ENCODE measurements at regions not wholly inside any gene's neighbourhood (a gene's known extent, or its start where the extent isn't known, plus 50 kb on each side); places are given as distances from the start of the nearest gene placed in this dataset.

DNA sequence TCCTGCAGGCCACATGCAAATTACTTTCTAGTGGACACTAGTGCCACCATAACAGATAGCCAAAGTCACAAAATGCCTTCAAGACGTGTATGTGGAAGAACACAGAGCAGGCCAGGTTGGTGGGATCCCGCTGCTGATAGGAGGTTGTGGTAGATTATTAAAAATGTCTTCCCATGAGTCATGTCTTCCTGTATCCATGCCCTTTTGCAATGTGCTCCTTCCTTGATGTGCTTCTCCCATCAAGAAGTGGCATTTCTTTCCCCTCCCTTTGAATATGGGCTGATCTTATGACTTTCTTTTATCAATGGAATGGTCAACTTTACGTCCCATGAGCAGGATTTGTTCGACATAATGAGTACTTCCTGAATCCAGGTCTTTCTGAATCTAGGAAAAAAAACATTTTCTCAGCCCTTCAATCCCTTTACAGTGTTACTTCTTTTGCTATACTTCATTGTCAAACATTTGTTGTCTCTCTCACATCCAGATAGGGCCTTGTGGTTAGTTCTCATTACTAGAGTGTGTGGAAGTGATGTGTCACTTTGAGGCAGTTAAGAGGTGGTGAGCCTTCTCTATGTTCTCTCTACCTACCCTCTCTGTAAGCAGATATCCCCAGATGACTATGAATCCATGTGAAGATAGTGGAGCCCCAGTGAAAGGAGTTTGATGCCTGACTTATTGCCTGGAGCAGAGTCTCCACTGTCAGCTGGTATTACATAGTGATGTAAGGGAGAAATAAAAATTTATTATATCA is 519.2 kb upstream of the DIPK2B start:
- no peak for DNase-seq (ENCODE audit: extremely low spot score)
- no peaks in the 10 kb centered on the region for H3K4me1 ChIP-seq (ENCODE audit: insufficient read depth)
- WGBS = 92% methylated on average over 4 of the region's 4 CpGs
- no peak overlapping the region for H3K27ac ChIP-seq (ENCODE audit: low read depth)
- no peaks in the 10 kb centered on the region for H3K36me3 ChIP-seq (ENCODE audit: insufficient read depth)
- H3K4me3 ChIP-seq (ENCODE audit: low read depth, low read length) = no peak overlapping the region

DNA sequence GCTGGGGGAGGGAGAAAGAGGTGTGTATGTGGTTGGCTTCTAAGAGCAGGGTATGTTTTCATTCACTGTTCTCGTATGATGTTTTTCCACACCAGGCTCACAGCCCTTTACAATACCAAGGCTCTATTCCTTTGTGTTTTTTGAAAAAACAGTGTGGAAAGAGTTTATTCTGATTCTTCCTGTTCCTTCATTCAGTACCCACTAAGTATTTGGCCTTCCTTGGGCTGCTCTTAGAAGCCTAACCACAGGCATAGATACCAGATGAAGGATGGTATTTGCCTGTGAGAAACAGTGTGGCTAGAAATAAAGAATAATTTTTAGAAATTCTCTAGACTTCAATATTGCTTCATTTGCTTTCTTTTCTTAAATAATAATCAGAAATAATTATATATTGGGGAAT is 518.0 kb upstream of the DIPK2B start:
- Histone ChIP-seq H3K4me1 (ENCODE audit: insufficient read depth) (no peaks in the 10 kb centered on the region), H3K36me3 (ENCODE audit: insufficient read depth) (no peaks in the 10 kb centered on the region), H3K4me3 (ENCODE audit: low read depth, low read length) (no peak overlapping the region), H3K27ac (ENCODE audit: low read depth) (no peak overlapping the region)
- 95% methylated on average over 1 of the region's 1 CpG for WGBS
- no peak for DNase-seq (ENCODE audit: extremely low spot score)

DNA sequence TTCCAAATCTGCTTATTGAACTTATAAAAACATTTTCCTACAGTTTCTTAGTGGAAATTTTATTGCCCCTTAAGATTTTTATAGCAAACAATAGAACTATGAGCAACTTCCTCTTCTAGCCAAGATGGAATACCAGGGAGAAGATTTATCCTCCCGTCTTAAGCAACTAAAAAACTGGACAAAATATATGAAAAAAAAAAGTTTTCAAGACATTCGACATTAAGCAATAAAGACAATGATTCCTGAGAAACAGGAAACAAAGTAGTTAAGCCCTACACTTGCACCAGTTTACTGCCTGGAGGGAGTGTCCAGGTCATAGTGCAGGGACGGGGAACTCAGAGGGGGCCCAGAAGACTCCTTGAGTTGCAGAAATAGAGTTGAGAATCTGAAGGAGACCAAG is 516.1 kb upstream of the DIPK2B start:
- no peaks in the 10 kb centered on the region for H3K4me1 ChIP-seq (ENCODE audit: insufficient read depth)
- 36% methylated on average over 3 of the region's 3 CpGs for WGBS
- H3K4me3 ChIP-seq (ENCODE audit: low read depth, low read length) = no peak overlapping the region
- no peak for DNase-seq (ENCODE audit: extremely low spot score)
- H3K36me3 ChIP-seq (ENCODE audit: insufficient read depth) = no peaks in the 10 kb centered on the region
- H3K27ac ChIP-seq (ENCODE audit: low read depth) = no peak overlapping the region

DNA sequence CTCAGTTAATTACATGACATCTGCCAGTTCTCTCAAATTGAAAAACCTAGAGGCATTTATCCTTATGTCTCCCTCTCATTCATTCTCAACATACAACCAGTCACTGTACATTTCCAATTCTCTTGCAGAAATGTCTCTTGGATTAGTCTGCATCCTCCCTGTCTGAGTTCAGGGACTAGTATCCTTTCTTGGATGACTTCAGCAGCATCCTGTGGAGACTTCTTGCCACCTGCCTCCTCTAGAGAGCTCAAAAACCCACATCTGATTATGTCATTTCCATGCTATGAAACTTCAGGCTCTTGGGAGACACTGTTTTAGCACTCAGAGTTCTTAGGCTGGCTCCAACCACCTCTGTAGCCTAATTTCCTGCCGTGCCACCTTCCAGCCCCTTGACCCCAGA is 515.1 kb upstream of the DIPK2B start:
- no peak overlapping the region for H3K4me3 ChIP-seq (ENCODE audit: low read depth, low read length)
- no peak overlapping the region for H3K27ac ChIP-seq (ENCODE audit: low read depth)
- no peaks in the 10 kb centered on the region for H3K36me3 ChIP-seq (ENCODE audit: insufficient read depth)
- 93% methylated on average over 1 of the region's 1 CpG for WGBS
- H3K4me1 ChIP-seq (ENCODE audit: insufficient read depth) = no peaks in the 10 kb centered on the region
- no peak for DNase-seq (ENCODE audit: extremely low spot score)

DNA sequence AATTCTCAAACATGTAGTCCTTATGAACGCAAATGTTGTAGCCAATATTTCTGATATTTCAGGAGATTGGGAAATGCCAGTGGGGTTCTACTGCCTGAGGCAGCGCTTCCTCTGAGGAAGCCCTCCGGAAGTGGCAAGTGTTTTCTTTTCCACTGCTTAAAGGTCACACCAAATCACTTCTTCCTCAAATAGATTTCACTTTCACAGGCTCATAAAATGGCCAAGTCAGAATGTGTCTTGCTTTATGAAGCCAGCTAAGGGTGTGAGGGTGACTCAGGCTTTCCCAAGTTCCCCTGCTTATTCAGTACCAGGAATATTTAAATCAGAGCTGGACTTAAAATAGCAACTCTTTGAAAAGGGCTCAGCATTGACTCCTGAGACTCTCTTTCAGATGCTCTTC is 514.2 kb upstream of the DIPK2B start:
- Histone ChIP-seq H3K36me3 (ENCODE audit: insufficient read depth) (no peaks in the 10 kb centered on the region), H3K27ac (ENCODE audit: low read depth) (no peak overlapping the region), H3K4me1 (ENCODE audit: insufficient read depth) (no peaks in the 10 kb centered on the region), H3K4me3 (ENCODE audit: low read depth, low read length) (no peak overlapping the region)
- DNase-seq (ENCODE audit: extremely low spot score) = no peak
- WGBS = 66% methylated on average over 3 of the region's 3 CpGs

DNA sequence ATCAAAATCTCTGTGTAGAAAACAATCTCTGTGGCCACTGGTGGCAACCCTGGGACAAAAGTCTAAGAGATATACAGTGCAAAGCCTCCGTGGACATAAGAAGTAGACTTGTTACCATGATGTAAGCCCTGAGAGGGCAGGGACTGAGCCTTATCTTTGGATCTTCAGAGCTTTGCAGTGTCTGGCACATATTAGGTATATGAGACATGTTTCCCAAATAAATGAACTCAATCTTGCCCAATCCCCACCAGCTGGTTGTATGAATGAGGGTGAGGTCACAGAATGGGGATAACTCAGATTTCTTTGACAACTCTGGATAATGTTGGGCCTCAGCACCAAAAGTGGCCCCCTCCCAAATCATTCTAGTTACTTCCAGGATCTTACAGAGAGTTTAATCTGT is 511.4 kb upstream of the DIPK2B start:
- no peak for DNase-seq (ENCODE audit: extremely low spot score)
- H3K4me3 ChIP-seq (ENCODE audit: low read depth, low read length) = no peak overlapping the region
- no peak overlapping the region for H3K27ac ChIP-seq (ENCODE audit: low read depth)
- 73% methylated on average over 1 of the region's 1 CpG for WGBS
- no peaks in the 10 kb centered on the region for H3K4me1 ChIP-seq (ENCODE audit: insufficient read depth)
- no peaks in the 10 kb centered on the region for H3K36me3 ChIP-seq (ENCODE audit: insufficient read depth)

DNA sequence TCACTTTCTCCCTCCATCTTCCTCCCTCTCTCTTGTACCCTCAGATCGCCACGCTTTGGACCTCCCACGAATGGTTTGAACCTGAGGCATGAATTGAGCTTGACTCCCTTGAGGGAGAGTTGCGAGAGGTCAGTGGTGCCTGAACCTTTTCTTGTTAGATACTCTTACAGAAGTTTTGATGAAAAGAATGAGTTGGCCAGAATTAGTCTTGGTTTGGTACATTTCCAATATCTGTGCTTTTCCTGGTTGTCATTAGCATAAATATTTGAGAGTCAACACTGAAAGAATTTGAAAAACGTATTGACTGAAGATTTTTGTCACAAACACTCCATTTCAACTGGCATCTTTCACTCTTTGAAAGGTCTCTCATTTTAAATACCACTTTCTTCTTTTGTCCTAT is 510.6 kb upstream of the DIPK2B start:
- no peak for DNase-seq (ENCODE audit: extremely low spot score)
- Histone ChIP-seq H3K4me1 (ENCODE audit: insufficient read depth) (no peaks in the 10 kb centered on the region), H3K36me3 (ENCODE audit: insufficient read depth) (no peaks in the 10 kb centered on the region), H3K27ac (ENCODE audit: low read depth) (no peak overlapping the region), H3K4me3 (ENCODE audit: low read depth, low read length) (no peak overlapping the region)
- 80% methylated on average over 5 of the region's 5 CpGs for WGBS

DNA sequence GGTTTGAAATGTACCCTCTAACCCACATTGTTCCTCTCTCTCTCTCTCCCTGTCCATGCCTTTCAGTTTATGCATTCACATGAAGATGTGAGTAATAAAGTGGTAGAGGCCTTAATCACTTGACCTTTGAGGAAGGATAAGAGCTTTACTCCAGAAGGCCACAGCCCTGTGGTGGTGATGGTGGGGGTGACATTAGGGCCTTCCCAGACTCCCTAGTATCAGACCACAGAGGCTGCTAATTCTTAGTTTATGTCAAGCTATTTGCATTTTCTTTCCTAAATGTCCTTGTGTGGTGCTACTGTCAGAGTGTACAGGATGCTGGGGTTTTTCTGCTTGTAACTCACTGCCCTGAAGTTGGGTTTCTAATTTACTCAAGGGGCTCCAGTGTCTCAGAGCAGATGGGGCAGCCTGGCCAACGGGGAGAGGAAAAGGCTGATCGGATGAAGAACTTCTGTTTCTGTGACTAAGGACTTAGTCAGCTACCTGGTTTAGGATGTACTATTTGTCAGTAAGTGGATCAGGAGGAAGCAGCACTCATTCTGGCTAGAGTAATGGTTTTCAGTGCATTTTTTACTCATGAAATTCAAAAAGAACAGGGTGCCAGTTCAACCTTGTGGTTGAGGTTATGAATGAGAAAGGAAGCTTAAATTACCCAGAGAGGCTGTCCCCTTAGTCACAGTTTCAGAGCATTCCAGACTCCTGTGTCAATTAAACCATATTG is 509.6 kb upstream of the DIPK2B start:
- no peaks in the 10 kb centered on the region for H3K4me1 ChIP-seq (ENCODE audit: insufficient read depth)
- H3K4me3 ChIP-seq (ENCODE audit: low read depth, low read length) = no peak overlapping the region
- WGBS = 71% methylated on average over 2 of the region's 2 CpGs
- H3K36me3 ChIP-seq (ENCODE audit: insufficient read depth) = no peaks in the 10 kb centered on the region
- H3K27ac ChIP-seq (ENCODE audit: low read depth) = no peak overlapping the region
- no peak for DNase-seq (ENCODE audit: extremely low spot score)

DNA sequence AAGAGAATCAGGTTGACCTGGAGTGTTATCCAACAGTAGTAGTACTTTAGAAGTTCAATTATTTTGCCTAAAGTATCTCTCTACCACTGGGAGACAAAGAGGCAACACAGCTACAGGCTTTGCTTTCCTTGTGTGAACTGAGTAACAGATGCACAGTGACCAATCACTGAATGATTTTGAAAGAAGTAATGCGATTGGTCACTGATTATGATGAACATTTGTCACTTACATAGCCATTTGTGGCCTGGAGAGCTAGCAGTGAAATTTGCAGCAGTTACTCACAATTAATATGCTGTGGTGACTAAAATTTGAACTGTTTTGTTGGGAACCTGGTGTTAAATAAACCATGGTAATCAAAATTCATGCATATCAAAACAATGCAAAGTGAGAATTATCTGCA is 508.7 kb upstream of the DIPK2B start:
- Histone ChIP-seq H3K27ac (ENCODE audit: low read depth) (no peak overlapping the region), H3K36me3 (ENCODE audit: insufficient read depth) (no peaks in the 10 kb centered on the region), H3K4me3 (ENCODE audit: low read depth, low read length) (no peak overlapping the region), H3K4me1 (ENCODE audit: insufficient read depth) (no peaks in the 10 kb centered on the region)
- no peak for DNase-seq (ENCODE audit: extremely low spot score)
- WGBS = 98% methylated on average over 1 of the region's 1 CpG

DNA sequence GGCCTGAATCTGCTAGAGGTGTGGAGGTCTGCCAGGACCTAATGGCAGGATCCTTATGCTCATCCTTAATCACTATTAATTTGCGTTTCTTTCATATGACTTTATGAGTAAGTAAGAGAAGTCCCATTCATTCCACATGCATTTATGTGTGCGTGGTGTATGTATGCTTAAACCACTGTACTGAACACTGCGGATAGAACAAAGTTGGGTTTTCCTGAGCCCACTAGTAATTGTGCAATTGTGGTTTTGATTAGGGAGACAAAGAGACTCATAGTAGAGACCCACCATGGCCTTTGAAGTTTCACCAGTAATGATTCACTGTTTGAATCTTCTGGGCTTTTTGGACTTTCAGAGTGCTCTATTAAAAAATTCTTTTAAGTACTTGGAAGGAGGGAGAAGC is 498.5 kb upstream of the DIPK2B start:
- no peak overlapping the region for H3K27ac ChIP-seq (ENCODE audit: low read depth)
- H3K4me1 ChIP-seq (ENCODE audit: insufficient read depth) = no peaks in the 10 kb centered on the region
- DNase-seq (ENCODE audit: extremely low spot score) = no peak
- no peaks in the 10 kb centered on the region for H3K36me3 ChIP-seq (ENCODE audit: insufficient read depth)
- no peak overlapping the region for H3K4me3 ChIP-seq (ENCODE audit: low read depth, low read length)
- WGBS = 92% methylated on average over 3 of the region's 3 CpGs

DNA sequence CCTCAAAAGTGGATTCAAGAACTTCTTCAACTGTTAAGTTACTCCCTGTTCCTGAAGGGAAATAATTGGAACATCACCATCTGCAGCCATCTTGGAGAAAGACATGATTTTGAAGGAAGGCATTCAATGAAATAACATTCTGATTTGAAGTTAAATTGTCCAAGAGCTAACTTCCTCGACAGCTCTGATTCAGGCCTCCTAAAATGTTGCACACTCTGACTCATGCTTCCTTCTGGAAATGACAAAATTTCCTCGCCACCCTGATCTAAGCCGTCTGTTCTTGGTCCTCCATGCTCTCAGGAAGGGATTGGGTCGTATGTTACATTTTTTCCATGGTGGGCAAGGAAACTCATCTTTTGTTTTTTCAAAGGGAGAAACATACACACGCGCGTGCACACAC is 496.9 kb upstream of the DIPK2B start:
- H3K36me3 ChIP-seq (ENCODE audit: insufficient read depth) = no peaks in the 10 kb centered on the region
- H3K27ac ChIP-seq (ENCODE audit: low read depth) = no peak overlapping the region
- H3K4me3 ChIP-seq (ENCODE audit: low read depth, low read length) = no peak overlapping the region
- H3K4me1 ChIP-seq (ENCODE audit: insufficient read depth) = no peaks in the 10 kb centered on the region
- WGBS = 67% methylated on average over 7 of the region's 7 CpGs
- no peak for DNase-seq (ENCODE audit: extremely low spot score)

DNA sequence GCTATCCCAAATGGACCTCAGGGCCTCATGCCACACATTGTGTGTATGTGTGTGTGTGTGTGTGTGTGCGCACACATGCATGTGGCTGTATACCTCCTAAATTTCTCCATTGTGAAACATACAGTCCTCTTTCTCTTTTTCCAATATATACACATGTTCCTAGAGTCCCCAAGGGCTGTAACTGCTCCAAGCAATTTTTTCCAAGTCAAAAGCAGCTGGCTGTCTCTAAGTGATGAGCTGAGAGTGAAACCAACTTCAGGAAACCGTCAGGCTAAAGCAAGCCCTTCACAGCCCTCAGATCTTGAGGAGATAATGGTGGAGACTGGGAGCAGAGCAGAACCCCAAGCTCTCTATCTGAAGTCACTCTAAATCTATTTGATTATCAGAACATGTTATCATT is 496.1 kb upstream of the DIPK2B start:
- 70% methylated on average over 2 of the region's 2 CpGs for whole genome bisulfite sequencing
- Histone ChIP-seq H3K4me1 (ENCODE audit: insufficient read depth) (no peaks in the 10 kb centered on the region), H3K4me3 (ENCODE audit: low read depth, low read length) (no peak overlapping the region), H3K27ac (ENCODE audit: low read depth) (no peak overlapping the region), H3K36me3 (ENCODE audit: insufficient read depth) (no peaks in the 10 kb centered on the region)
- DNase-seq (ENCODE audit: extremely low spot score) = no peak

DNA sequence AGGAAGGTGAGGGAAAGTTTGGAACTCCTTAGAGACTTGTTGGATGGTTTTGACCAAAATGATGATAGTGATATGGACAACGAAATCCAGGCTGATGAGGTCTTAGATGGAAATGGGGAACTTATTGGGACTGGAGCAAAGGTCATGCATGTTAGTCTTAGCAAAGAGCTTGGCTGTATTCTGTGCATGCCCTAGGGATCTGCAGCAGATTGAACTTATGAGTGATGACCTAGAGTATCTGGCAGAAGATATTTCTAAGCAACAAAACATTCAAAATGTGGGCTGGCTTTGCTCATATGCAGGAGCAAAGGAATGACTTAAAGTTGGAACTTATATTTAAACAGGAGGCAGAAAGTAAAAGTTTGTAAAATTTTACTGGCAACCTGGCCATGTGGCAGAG is 489.3 kb upstream of the DIPK2B start:
- WGBS = 53% methylated on average over 1 of the region's 1 CpG
- H3K27ac ChIP-seq (ENCODE audit: low read depth) = no peak overlapping the region
- DNase-seq (ENCODE audit: extremely low spot score) = no peak
- no peaks in the 10 kb centered on the region for H3K36me3 ChIP-seq (ENCODE audit: insufficient read depth)
- H3K4me3 ChIP-seq (ENCODE audit: low read depth, low read length) = no peak overlapping the region
- H3K4me1 ChIP-seq (ENCODE audit: insufficient read depth) = no peaks in the 10 kb centered on the region

DNA sequence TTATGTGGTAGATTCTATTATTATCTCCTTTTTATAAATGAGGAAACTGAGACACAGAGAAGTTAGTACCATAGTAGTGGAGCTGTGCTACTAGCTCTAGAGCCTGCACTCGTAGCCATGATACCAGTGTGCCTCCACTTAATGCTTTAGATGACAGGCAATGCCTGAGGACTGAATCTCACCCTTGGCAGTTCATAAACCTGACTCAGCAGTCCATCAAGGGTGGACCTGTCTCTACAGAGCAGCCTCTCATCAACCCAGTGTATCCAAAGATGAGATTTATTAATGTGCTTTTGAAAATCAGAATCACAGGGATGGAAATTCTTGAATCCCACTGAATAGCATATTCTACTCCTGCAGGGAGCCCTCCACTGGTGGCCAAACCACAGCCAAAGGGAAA is 483.2 kb upstream of the DIPK2B start:
- Histone ChIP-seq H3K27ac (ENCODE audit: low read depth) (no peak overlapping the region), H3K36me3 (ENCODE audit: insufficient read depth) (no peaks in the 10 kb centered on the region), H3K4me1 (ENCODE audit: insufficient read depth) (no peaks in the 10 kb centered on the region), H3K4me3 (ENCODE audit: low read depth, low read length) (no peak overlapping the region)
- 70% methylated on average over 1 of the region's 1 CpG for WGBS
- no peak for DNase-seq (ENCODE audit: extremely low spot score)
